SK-N-SH (cell line): ENCODE measurements at regions not wholly inside any gene's neighbourhood (a gene's known extent, or its start where the extent isn't known, plus 50 kb on each side); places are given as distances from the start of the nearest gene placed in this dataset.

Experiments used
- CTCF ChIA-PET: fragments of 300-600, 350-600 bp; formaldehyde crosslinking; extraction: SDS; loops from one replicate; lab custom pipeline; 2021; lab: Yijun Ruan, JAX
- POLR2A ChIA-PET: fragments of 350-600 bp; sonication (Branson Sonifier 250); formaldehyde crosslinking; extraction: SDS; loops from one replicate; lab custom pipeline; 2020; ENCODE audit warnings: antibody characterized with exemption, inconsistent platforms; lab: Yijun Ruan, JAX
- DNase-seq: peaks from one replicate; pipeline ENCODE4 v3.0.0; 2012
- H2AFZ ChIP-seq: fragments of 200-600 bp; sonication (generic); 2 replicates; pipeline ENCODE4 v1.8.1; 2016; ENCODE audit warnings: antibody characterized with exemption, mild to moderate bottlenecking, low read depth
- H3F3A ChIP-seq: fragments of 200-600 bp; sonication (generic); replicated peaks from 2 replicates; pipeline ENCODE3; 2016; ENCODE audit warnings: antibody characterized with exemption, mild to moderate bottlenecking; ENCODE audit not compliant: insufficient read depth
- H3K27ac ChIP-seq, 2 experiments: fragments of 200-500 bp in 1 of 2; fragments of 200-600 bp in 1 of 2; sonication (Bioruptor generic) in 1 of 2; sonication (generic), shearing (Covaris generic) in 1 of 2; 2 replicates each; pipeline versions ENCODE4 v1.5.1 to v1.6.1; 2014 to 2016; ENCODE audit warnings: low read depth in 2 of 2, inconsistent platforms in 1 of 2, low read length in 1 of 2, mild to moderate bottlenecking in 1 of 2, mixed read lengths in 1 of 2
- H3K27me3 ChIP-seq: fragments of 200-600 bp; sonication (generic), shearing (Covaris generic); 2 replicates; pipeline ENCODE4 v1.6.1; 2016; ENCODE audit warnings: mixed run types; ENCODE audit not compliant: insufficient read depth
- H3K36me3 ChIP-seq, 2 experiments: fragments of 200-500 bp in 1 of 2; fragments of 200-600 bp in 1 of 2; sonication (Bioruptor generic) in 1 of 2; sonication (generic) in 1 of 2; replicated peaks in 1 of 2; 2 replicates each; pipeline versions ENCODE3 to v1.5.1; 2014 to 2016; ENCODE audit warnings: low read length in 1 of 2, mild to moderate bottlenecking in 1 of 2; ENCODE audit not compliant: insufficient read depth in 2 of 2, control insufficient read depth in 1 of 2
- H3K4me1 ChIP-seq, 2 experiments: fragments of 200-500 bp in 1 of 2; fragments of 200-600 bp in 1 of 2; sonication (Bioruptor generic) in 1 of 2; sonication (generic), shearing (Covaris generic) in 1 of 2; 2 replicates each; pipeline versions ENCODE4 v1.5.1 to v1.6.1; 2014 to 2016; ENCODE audit warnings: low read depth in 1 of 2, low read length in 1 of 2, mixed run types in 1 of 2; ENCODE audit not compliant: insufficient read depth in 2 of 2, control insufficient read depth in 1 of 2
- H3K4me2 ChIP-seq: fragments of 200-600 bp; sonication (generic), shearing (Covaris generic); 2 replicates; pipeline ENCODE4 v1.6.1; 2017; ENCODE audit warnings: mixed run types
- H3K4me3 ChIP-seq, 2 experiments: fragments of 200-500 bp in 1 of 2; fragments of 200-600 bp in 1 of 2; sonication (Bioruptor generic) in 1 of 2; sonication (generic), shearing (Covaris generic) in 1 of 2; 2 replicates each; pipeline versions ENCODE4 v1.5.1 to v1.8.1; 2014 to 2016; ENCODE audit warnings: low read depth in 2 of 2, inconsistent platforms in 1 of 2, low read length in 1 of 2, mild to moderate bottlenecking in 1 of 2, mixed read lengths in 1 of 2, moderate library complexity in 1 of 2
- H3K79me2 ChIP-seq: fragments of 200-600 bp; sonication (generic); 2 replicates; pipeline ENCODE4 v1.8.1; 2017; ENCODE audit warnings: mild to moderate bottlenecking; ENCODE audit not compliant: insufficient read depth
- H3K9ac ChIP-seq: fragments of 200-600 bp; sonication (generic); 2 replicates; pipeline ENCODE4 v1.6.1; 2017; ENCODE audit warnings: mixed run types
- H3K9me2 ChIP-seq: fragments of 200-600 bp; sonication (generic); 2 replicates; pipeline ENCODE4 v1.6.1; 2017; ENCODE audit warnings: mixed run types
- H3K9me3 ChIP-seq: fragments of 200-600 bp; sonication (generic); 2 replicates; pipeline ENCODE4 v1.6.1; 2017; ENCODE audit warnings: mixed run types, mild to moderate bottlenecking, moderate library complexity
- H4K20me1 ChIP-seq: fragments of 200-600 bp; sonication (generic); 2 replicates; pipeline ENCODE4 v1.6.1; 2017; ENCODE audit warnings: mild to moderate bottlenecking, mixed run types; ENCODE audit not compliant: insufficient read depth
- ELF1 ChIP-seq: IDR thresholded peaks from 2 replicates; pipeline ENCODE4 v1.4.0; 2012
- EP300 ChIP-seq, 2 experiments: IDR thresholded peaks; 2 replicates each; pipeline versions ENCODE4 v1.4.0 to v1.6.1; 2012; ENCODE audit warnings: borderline replicate concordance in 1 of 2, low read depth in 1 of 2, low read length in 1 of 2
- EZH2phosphoT487 ChIP-seq: fragments of 200-600 bp; sonication (generic); IDR thresholded peaks from 2 replicates; pipeline ENCODE4 v1.6.1; 2017; ENCODE audit warnings: low read depth, mixed run types, mild to moderate bottlenecking, antibody characterized with exemption, moderate library complexity, borderline replicate concordance
- FOXJ3 ChIP-seq: sonication (generic); formaldehyde crosslinking; IDR thresholded peaks from 2 replicates; pipeline ENCODE4 v1.5.1; 2020; ENCODE audit warnings: mild to moderate bottlenecking, missing genetic modification reagents
- GABPA ChIP-seq: IDR thresholded peaks from 2 replicates; pipeline ENCODE4 v1.4.0; 2012; ENCODE audit warnings: low read depth, mild to moderate bottlenecking
- IRF3 ChIP-seq: fragments of 150-350 bp; IDR thresholded peaks from 2 replicates; pipeline ENCODE4 v1.6.1; 2016; ENCODE audit warnings: mild to moderate bottlenecking, low read depth, low read length
- JUND ChIP-seq: IDR thresholded peaks from 2 replicates; pipeline ENCODE4 v1.4.0; 2012
- MAX ChIP-seq: IDR thresholded peaks from 2 replicates; pipeline ENCODE4 v1.4.0; 2012; ENCODE audit warnings: low read depth
- POLR2AphosphoS5 ChIP-seq: IDR thresholded peaks from 2 replicates; pipeline ENCODE4 v1.6.1; 2012; ENCODE audit warnings: low read depth, low read length
- RCOR1 ChIP-seq: fragments of 150-350 bp; IDR thresholded peaks from 2 replicates; pipeline ENCODE4 v1.6.1; 2017; ENCODE audit warnings: antibody characterized with exemption, low read length
- REST ChIP-seq: IDR thresholded peaks from 2 replicates; pipeline ENCODE4 v1.6.1; 2012; ENCODE audit warnings: mild to moderate bottlenecking, low read depth, low read length, moderate library complexity
- RFX5 ChIP-seq: IDR thresholded peaks from 2 replicates; pipeline ENCODE4 v1.6.1; 2012; ENCODE audit warnings: mild to moderate bottlenecking, improper control_type of control experiment, low read length
- RXRA ChIP-seq: IDR thresholded peaks from 2 replicates; pipeline ENCODE4 v1.4.0; 2012; ENCODE audit warnings: low read depth, mild to moderate bottlenecking, borderline replicate concordance
- SIN3A ChIP-seq: IDR thresholded peaks from 2 replicates; pipeline ENCODE4 v1.6.1; 2012; ENCODE audit warnings: low read depth, mild to moderate bottlenecking, low read length, moderate library complexity, borderline replicate concordance
- SMC3 ChIP-seq: IDR thresholded peaks from 2 replicates; pipeline ENCODE4 v1.6.1; 2012; ENCODE audit warnings: low read depth, low read length, improper control_type of control experiment
- TCF12 ChIP-seq: IDR thresholded peaks from 2 replicates; pipeline ENCODE4 v1.4.0; 2012
- TEAD4 ChIP-seq: IDR thresholded peaks from 2 replicates; pipeline ENCODE4 v1.4.0; 2012; ENCODE audit warnings: mild to moderate bottlenecking, borderline replicate concordance; ENCODE audit not compliant: insufficient read depth
- USF2 ChIP-seq: fragments of 150-350 bp; IDR thresholded peaks from 2 replicates; pipeline ENCODE4 v1.6.1; 2017; ENCODE audit warnings: antibody characterized with exemption, low read length, low read depth, borderline replicate concordance
- WGBS: methylation state at CpG from one replicate; pipeline ENCODE4 v1.1.6; 2017; ENCODE audit warnings: low lambda C conversion rate; 5-methylcytosine and 5-hydroxymethylcytosine counted together

GRCh38 chr6:71406865-71407860, 118.6 kb downstream of the OGFRL1 start:
- peaks cover 7 to 40% of the 10 kb centered on the region in 2 experiments; a peak in 3 of 4 replicates for H3K4me1 ChIP-seq
- peaks cover 24% of the 10 kb centered on the region for H3F3A ChIP-seq
- H3K27ac ChIP-seq = peak overlapping the region in 1 of 2 experiments; percentile 95; a peak in 1 of 4 replicates
- no peak overlapping the region for H3K4me2 ChIP-seq
- peaks cover 0 to 5% of the 10 kb centered on the region in 2 experiments for H3K36me3 ChIP-seq
- no peak overlapping the region for H3K4me3 ChIP-seq
- peak overlapping the region; percentile 44; the same call in 1 of the 2 replicates for H2AFZ ChIP-seq
- no peaks in the 10 kb centered on the region for H3K9me3 ChIP-seq
- ChIA-PET POLR2A (no interaction called here), CTCF (interaction anchor here (1.8 kb wide), 1 partner anchor 13 kb away, joined by 6 read pairs; no protein-coding TSS in a partner anchor)
- no peaks in the 10 kb centered on the region for H4K20me1 ChIP-seq
- no peaks in the 10 kb centered on the region for H3K27me3 ChIP-seq
- H3K9me2 ChIP-seq = no peaks in the 10 kb centered on the region
- H3K79me2 ChIP-seq = peaks cover 10% of the 10 kb centered on the region; the same call in 1 of the 2 replicates
- no peak for DNase-seq
- H3K9ac ChIP-seq = no peak overlapping the region
- TF ChIP-seq TEAD4 (no peak), ELF1 (no peak), TCF12 (peak; percentile 7; the same call in 1 of the 2 replicates), POLR2AphosphoS5 (no peak), RFX5 (no peak)
- 69% methylated on average over 5 of the region's 5 CpGs for WGBS

GRCh38 chr6:71408787-71409723, 120.4 kb downstream of the OGFRL1 start:
- no peak overlapping the region for H3K4me2 ChIP-seq
- H3K27me3 ChIP-seq = no peaks in the 10 kb centered on the region
- no peak for TF ChIP-seq POLR2AphosphoS5
- no peak for TF ChIP-seq SMC3
- no peak for TF ChIP-seq GABPA
- no peak for TF ChIP-seq EZH2phosphoT487
- no peak for TF ChIP-seq RCOR1
- no peak for TF ChIP-seq IRF3
- TF ChIP-seq REST = no peak
- no peak for TF ChIP-seq MAX
- no peak for TF ChIP-seq JUND
- TF ChIP-seq USF2 = no peak
- no peak for TF ChIP-seq FOXJ3
- no peak for TF ChIP-seq SIN3A
- no peak for TF ChIP-seq EP300 (IDR thresholded peaks at IDR 0.05; ENCODE audit: borderline replicate concordance in 1 of 2, low read depth in 1 of 2, low read length in 1 of 2)
- no peak for TF ChIP-seq RXRA
- H3K79me2 ChIP-seq = peaks cover 4% of the 10 kb centered on the region
- peaks cover 16% of the 10 kb centered on the region for H3F3A ChIP-seq
- H3K36me3 ChIP-seq = peaks cover 0 to 7% of the 10 kb centered on the region in 2 experiments
- H2AFZ ChIP-seq = no peak overlapping the region
- peak overlapping the region in 1 of 2 experiments; percentile 20; a peak in 1 of 4 replicates for H3K27ac ChIP-seq
- WGBS = 70% methylated on average over 1 of the region's 1 CpG
- ChIA-PET CTCF (no interaction called here), POLR2A (no interaction called here)
- no peak for DNase-seq
- H3K9ac ChIP-seq = no peak overlapping the region
- H3K9me2 ChIP-seq = no peaks in the 10 kb centered on the region
- peaks cover 3 to 29% of the 10 kb centered on the region in 2 experiments; a peak in 3 of 4 replicates for H3K4me1 ChIP-seq
- H3K4me3 ChIP-seq = no peak overlapping the region
- H3K9me3 ChIP-seq = no peaks in the 10 kb centered on the region
- no peaks in the 10 kb centered on the region for H4K20me1 ChIP-seq
